GM12878 (cell line): ENCODE measurements at regions not wholly inside any gene's neighbourhood (a gene's known extent, or its start where the extent isn't known, plus 50 kb on each side); places are given as distances from the start of the nearest gene placed in this dataset.

Experiments
- MYC ChIP-seq: IDR thresholded peaks from 2 replicates; pipeline ENCODE4 v1.6.1; 2011; ENCODE audit warnings: mild to moderate bottlenecking, low read length, moderate library complexity, inconsistent platforms; ENCODE audit not compliant: insufficient read depth, insufficient replicate concordance, insufficient read length, severe bottlenecking
- POLR2AphosphoS5 ChIP-seq: IDR thresholded peaks from 2 replicates; pipeline ENCODE4 v1.6.1; 2011; ENCODE audit warnings: mild to moderate bottlenecking, low read length, inconsistent platforms
- SRF ChIP-seq, 2 experiments: IDR thresholded peaks; 2 replicates each; pipeline ENCODE4 v1.6.1; 2011; ENCODE audit warnings: low read depth in 2 of 2, low read length in 2 of 2, mild to moderate bottlenecking in 1 of 2, moderate library complexity in 1 of 2

- no peak for TF ChIP-seq SRF (IDR thresholded peaks at IDR 0.05; ENCODE audit: low read depth in 2 of 2, low read length in 2 of 2)
- TF ChIP-seq MYC, result no peak
- no peak for TF ChIP-seq POLR2AphosphoS5
Measured at GRCh38 chr2:221853297-221853696, 281.2 kb upstream of the EPHA4 start.
